GM12892 (cell line): ENCODE measurements at regions not wholly inside any gene's neighbourhood (a gene's known extent, or its start where the extent isn't known, plus 50 kb on each side); places are given as distances from the start of the nearest gene placed in this dataset.

Experiments used
- POLR2A ChIP-seq: IDR thresholded peaks from 2 replicates; pipeline ENCODE4 v1.6.1; 2011; ENCODE audit warnings: low read depth, low read length, control low read depth
- POLR2AphosphoS5 ChIP-seq: IDR thresholded peaks from 2 replicates; pipeline ENCODE4 v1.6.1; 2011; ENCODE audit warnings: low read depth, low read length, control low read depth

DNA sequence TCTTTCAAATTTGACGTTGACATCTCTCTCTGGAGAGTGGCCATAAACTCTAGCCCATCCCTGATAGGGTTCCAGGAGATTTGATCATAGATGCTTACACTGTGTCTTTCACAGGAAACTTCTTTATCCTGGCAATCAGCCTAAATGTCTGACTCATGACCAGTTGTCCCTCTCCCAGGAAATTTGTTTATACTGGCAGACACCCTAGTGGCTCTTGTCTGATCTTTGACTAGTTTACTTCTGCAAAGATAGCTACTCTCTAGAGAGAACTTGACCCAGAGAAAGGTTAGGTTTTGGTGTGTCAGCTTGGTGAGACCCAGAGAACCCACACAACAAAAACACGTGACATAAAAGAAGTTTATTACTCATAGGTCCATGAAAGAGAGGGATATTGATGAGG is 509.8 kb downstream of the CENPC start:
- TF ChIP-seq POLR2A (no peak), POLR2AphosphoS5 (no peak)
